Stimulated activated naive CD8-positive, alpha-beta T cell treated with anti-CD3 and anti-CD28 coated beads, Interleukin-15, amount 100 ng/mL, for 72 hours (primary cell): ENCODE measurements at regions not wholly inside any gene's neighbourhood (a gene's known extent, or its start where the extent isn't known, plus 50 kb on each side); places are given as distances from the start of the nearest gene placed in this dataset.
A peak's percentile ranks its signal among the peaks of the same experiment; 100 is the strongest.

Experiments
- ATAC-seq: fragments of 150-1000 bp; cut with Tn5 transposase; 2 replicates; pipeline ENCODE4 v1.10.0; 2021; ENCODE audit warnings: mild to moderate bottlenecking, moderate library complexity
- DNase-seq, 2 donors: peaks; one replicate each; pipeline ENCODE4 v3.0.0; 2021 to 2022
- H3K27ac Mint-ChIP-seq, 2 donors: one replicate each; pipeline ENCODE4 v1.8.0; 2022; ENCODE audit warnings: mild to moderate bottlenecking in 2 of 2, mixed read lengths in 2 of 2, moderate library complexity in 2 of 2
- H3K27me3 Mint-ChIP-seq: one replicate; pipeline ENCODE4 v1.8.0; 2022; ENCODE audit warnings: mixed read lengths
- H3K4me1 Mint-ChIP-seq: one replicate; pipeline ENCODE4 v1.8.0; 2022; ENCODE audit warnings: mild to moderate bottlenecking, mixed read lengths
- H3K4me3 Mint-ChIP-seq, 2 donors: one replicate each; pipeline ENCODE4 v1.8.0; 2022; ENCODE audit warnings: mild to moderate bottlenecking in 2 of 2, mixed read lengths in 2 of 2, moderate library complexity in 1 of 2
- H3K9me3 Mint-ChIP-seq, 2 donors: one replicate each; pipeline ENCODE4 v1.8.0; 2022; ENCODE audit warnings: mixed read lengths in 2 of 2

- no peak overlapping the region for H3K27ac Mint-ChIP-seq
- ATAC-seq (no peak), DNase-seq (no peak)
- peaks cover 16 to 25% of the 10 kb centered on the region in 2 donors for H3K9me3 Mint-ChIP-seq
- H3K4me3 Mint-ChIP-seq = no peak overlapping the region
- no peaks in the 10 kb centered on the region for H3K4me1 Mint-ChIP-seq
- H3K27me3 Mint-ChIP-seq = no peaks in the 10 kb centered on the region
These were observed 75.4 kb upstream of the LDLRAD3 start for GRCh38 chr11:35868491-35868890.

- peaks cover 8% of the 10 kb centered on the region for H3K27me3 Mint-ChIP-seq
- H3K4me1 Mint-ChIP-seq = no peaks in the 10 kb centered on the region
- no peak overlapping the region for H3K4me3 Mint-ChIP-seq
- no peak for DNase-seq
- H3K9me3 Mint-ChIP-seq = peaks cover 1 to 7% of the 10 kb centered on the region in 2 donors
- no peak for ATAC-seq
- peak overlapping the region in 1 of 2 donors; percentile 19 for H3K27ac Mint-ChIP-seq
These were observed 70.1 kb upstream of the LDLRAD3 start for GRCh38 chr11:35873721-35874120.

- no peak for DNase-seq
- H3K4me3 Mint-ChIP-seq = no peak overlapping the region
- H3K4me1 Mint-ChIP-seq = no peaks in the 10 kb centered on the region
- ATAC-seq = no peak
- no peak overlapping the region for H3K27ac Mint-ChIP-seq
- H3K9me3 Mint-ChIP-seq = peaks cover 0 to 5% of the 10 kb centered on the region in 2 donors
- H3K27me3 Mint-ChIP-seq = peaks cover 8% of the 10 kb centered on the region
These were observed 69.0 kb upstream of the LDLRAD3 start for GRCh38 chr11:35874751-35875450.

- no peak overlapping the region for H3K27ac Mint-ChIP-seq
- DNase-seq = no peak
- no peaks in the 10 kb centered on the region for H3K4me1 Mint-ChIP-seq
- ATAC-seq = no peak
- peaks cover 8% of the 10 kb centered on the region for H3K27me3 Mint-ChIP-seq
- no peak overlapping the region for H3K4me3 Mint-ChIP-seq
- H3K9me3 Mint-ChIP-seq = peaks cover 0 to 5% of the 10 kb centered on the region in 2 donors
These were observed 68.4 kb upstream of the LDLRAD3 start for GRCh38 chr11:35875466-35875865.

- Mint-ChIP-seq H3K4me1 (no peaks in the 10 kb centered on the region), H3K4me3 (no peak overlapping the region)
These were observed 67.1 kb upstream of the LDLRAD3 start for GRCh38 chr11:35876786-35877185.

GRCh38 chr11:35878741-35879140 is 65.1 kb upstream of the LDLRAD3 start:
- ATAC-seq (no peak), DNase-seq (no peak)
- Mint-ChIP-seq H3K9me3 (no peaks in the 10 kb centered on the region), H3K27ac (no peak overlapping the region), H3K27me3 (peaks cover 22% of the 10 kb centered on the region), H3K4me1 (no peaks in the 10 kb centered on the region), H3K4me3 (no peak overlapping the region)

More at GRCh38 chr11:35876786-35877185, 67.1 kb upstream of the LDLRAD3 start:
- ATAC-seq = no peak
- Mint-ChIP-seq H3K9me3 (no peaks in the 10 kb centered on the region), H3K27me3 (peaks cover 16% of the 10 kb centered on the region), H3K27ac (no peak overlapping the region)
- DNase-seq = no peak

GRCh38 chr11:35879361-35879760 is 64.5 kb upstream of the LDLRAD3 start:
- H3K9me3 Mint-ChIP-seq = no peaks in the 10 kb centered on the region
- H3K27me3 Mint-ChIP-seq = peaks cover 22% of the 10 kb centered on the region
- ATAC-seq (no peak), DNase-seq (no peak)
- no peak overlapping the region for H3K4me3 Mint-ChIP-seq
- H3K27ac Mint-ChIP-seq = no peak overlapping the region
- H3K4me1 Mint-ChIP-seq = no peaks in the 10 kb centered on the region

GRCh38 chr11:35886759-35887158 is 57.1 kb upstream of the LDLRAD3 start:
- DNase-seq (no peak), ATAC-seq (no peak)
- Mint-ChIP-seq H3K4me1 (no peaks in the 10 kb centered on the region), H3K27me3 (peaks cover 22% of the 10 kb centered on the region), H3K27ac (no peak overlapping the region), H3K4me3 (no peak overlapping the region), H3K9me3 (no peaks in the 10 kb centered on the region)

- ATAC-seq (no peak), DNase-seq (no peak)
- Mint-ChIP-seq H3K4me1 (no peaks in the 10 kb centered on the region), H3K9me3 (no peaks in the 10 kb centered on the region), H3K27me3 (peaks cover 21% of the 10 kb centered on the region), H3K27ac (no peak overlapping the region), H3K4me3 (no peak overlapping the region)
These were observed 56.1 kb upstream of the LDLRAD3 start for GRCh38 chr11:35887737-35888136.

- no peak for ATAC-seq
- DNase-seq = no peak
- Mint-ChIP-seq H3K27ac (no peak overlapping the region), H3K4me1 (no peaks in the 10 kb centered on the region), H3K9me3 (no peaks in the 10 kb centered on the region), H3K27me3 (peaks cover 17% of the 10 kb centered on the region), H3K4me3 (no peak overlapping the region)
These were observed 54.9 kb upstream of the LDLRAD3 start for GRCh38 chr11:35888961-35889360.

GRCh38 chr11:35891096-35891495 is 52.8 kb upstream of the LDLRAD3 start:
- Mint-ChIP-seq H3K27me3 (peaks cover 17% of the 10 kb centered on the region), H3K9me3 (no peaks in the 10 kb centered on the region), H3K4me3 (no peak overlapping the region), H3K27ac (no peak overlapping the region), H3K4me1 (no peaks in the 10 kb centered on the region)
- DNase-seq (no peak), ATAC-seq (no peak)

GRCh38 chr11:35892166-35892565 is 51.7 kb upstream of the LDLRAD3 start:
- Mint-ChIP-seq H3K27ac (no peak overlapping the region), H3K27me3 (peaks cover 22% of the 10 kb centered on the region), H3K9me3 (no peaks in the 10 kb centered on the region), H3K4me3 (no peak overlapping the region), H3K4me1 (no peaks in the 10 kb centered on the region)
- ATAC-seq = no peak
- DNase-seq = no peak

- Mint-ChIP-seq H3K4me1 (no peaks in the 10 kb centered on the region), H3K4me3 (no peak overlapping the region), H3K9me3 (no peaks in the 10 kb centered on the region), H3K27ac (no peak overlapping the region), H3K27me3 (peaks cover 17% of the 10 kb centered on the region)
- ATAC-seq (no peak), DNase-seq (no peak)
These were observed 49.9 kb upstream of the LDLRAD3 start for GRCh38 chr11:35893796-35894475.
